ENCODE measurements at regions not wholly inside any gene's neighbourhood (a gene's known extent, or its start where the extent isn't known, plus 50 kb on each side); places are given as distances from the start of the nearest gene placed in this dataset.
"Not testable (repeated sequence)": the region's sequence is repeated elsewhere in the genome, so short reads cannot be mapped to it uniquely, and the experiment has no call there.

DNA sequence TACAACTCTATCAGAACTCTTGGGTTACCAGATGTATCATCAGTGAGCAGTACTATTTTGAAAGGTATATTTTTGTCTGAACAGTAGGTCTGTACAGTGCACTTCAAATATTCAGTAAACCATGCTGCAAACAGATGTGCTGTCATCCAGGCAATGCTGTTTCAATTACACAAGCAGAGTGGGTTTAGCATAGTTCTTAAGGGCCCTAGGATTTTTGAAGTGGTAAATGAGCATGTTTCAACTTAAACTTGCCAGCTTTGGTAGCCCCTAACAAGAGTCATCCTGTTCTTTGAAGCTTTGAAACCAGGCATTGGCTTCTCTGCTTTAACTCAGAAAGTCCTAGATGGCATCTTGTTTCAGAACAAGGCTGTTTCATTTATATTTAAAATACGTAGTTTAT, 1519.9 kb downstream of the SUCLG1 start:
- no peaks in the 10 kb centered on the region for H3K9me3 ChIP-seq (ENCODE audit: control insufficient read depth, low read length)
- H3K9ac ChIP-seq (ENCODE audit: low read length) = no peak overlapping the region
- DNase-seq (ENCODE audit: low read depth) = no peak
- H3K36me3 ChIP-seq (ENCODE audit: control insufficient read depth, insufficient read depth, low read length, severe bottlenecking) = no peaks in the 10 kb centered on the region
- no peak overlapping the region for H3K4me3 ChIP-seq (ENCODE audit: low read length)
- H3K27me3 ChIP-seq (replicated peaks; ENCODE audit: control insufficient read depth, insufficient read depth, low read length) = no peaks in the 10 kb centered on the region
- no peaks in the 10 kb centered on the region for H3K4me1 ChIP-seq (ENCODE audit: control insufficient read depth, insufficient read depth, low read length)

DNA sequence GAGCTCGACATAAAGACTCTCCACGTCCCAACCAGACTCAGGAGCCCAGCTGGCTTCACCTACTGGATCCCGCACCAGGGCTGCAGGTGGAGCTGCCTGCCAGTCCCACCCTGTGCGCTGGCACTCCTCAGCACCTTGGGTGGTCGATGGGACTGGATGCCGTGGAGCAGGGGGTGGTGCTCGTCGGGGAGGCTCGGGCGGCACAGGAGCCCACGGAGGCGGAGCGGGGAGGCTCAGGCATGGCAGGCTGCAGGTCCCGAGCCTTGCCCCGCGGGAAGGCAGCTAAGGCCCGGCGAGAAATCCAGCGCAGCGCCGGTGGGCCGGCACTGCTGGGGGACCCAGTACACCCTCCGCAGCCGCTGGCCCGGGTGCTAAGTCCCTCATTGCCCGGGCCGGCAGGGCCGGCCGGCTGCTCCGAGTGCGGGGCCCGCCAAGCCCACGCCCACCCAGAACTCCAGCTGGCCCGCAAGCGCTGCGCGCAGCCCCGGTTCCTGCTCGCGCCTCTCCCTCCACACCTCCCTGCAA, 1520.7 kb downstream of the SUCLG1 start:
- not testable (repeated sequence) for H3K36me3 ChIP-seq (ENCODE audit: control insufficient read depth, insufficient read depth, low read length, severe bottlenecking); DNase-seq (ENCODE audit: low read depth); H3K9me3 ChIP-seq (ENCODE audit: control insufficient read depth, low read length); H3K4me1 ChIP-seq (ENCODE audit: control insufficient read depth, insufficient read depth, low read length); H3K9ac ChIP-seq (ENCODE audit: low read length); H3K4me3 ChIP-seq (ENCODE audit: low read length); H3K27me3 ChIP-seq (replicated peaks; ENCODE audit: control insufficient read depth, insufficient read depth, low read length)

DNA sequence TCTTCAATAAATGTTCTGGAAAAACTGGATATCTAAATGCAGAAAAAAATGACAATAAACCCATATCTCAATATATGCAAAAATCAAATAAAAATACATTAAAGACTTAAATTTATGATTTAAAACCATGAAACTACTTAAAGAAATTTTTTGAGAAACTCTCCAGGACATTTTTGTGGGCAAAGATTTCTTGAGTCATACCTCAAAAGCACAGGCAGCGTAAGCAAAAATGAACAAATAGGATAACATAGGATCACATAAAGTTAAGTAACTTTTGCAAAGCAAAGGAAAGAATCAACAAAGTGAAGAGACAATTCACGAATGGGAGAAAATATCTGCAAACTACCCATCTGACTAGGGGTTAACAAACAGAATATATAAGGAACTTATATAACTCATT, 1545.5 kb downstream of the SUCLG1 start:
- H3K4me1 ChIP-seq (ENCODE audit: control insufficient read depth, insufficient read depth, low read length) = no peaks in the 10 kb centered on the region
- DNase-seq (ENCODE audit: low read depth) = peak; percentile 0
- peaks cover 9% of the 10 kb centered on the region for H3K9me3 ChIP-seq (ENCODE audit: control insufficient read depth, low read length)
- no peak overlapping the region for H3K9ac ChIP-seq (ENCODE audit: low read length)
- no peaks in the 10 kb centered on the region for H3K36me3 ChIP-seq (ENCODE audit: control insufficient read depth, insufficient read depth, low read length, severe bottlenecking)
- no peak overlapping the region for H3K4me3 ChIP-seq (ENCODE audit: low read length)
- H3K27me3 ChIP-seq (replicated peaks; ENCODE audit: control insufficient read depth, insufficient read depth, low read length) = no peaks in the 10 kb centered on the region

GRCh38 chr2:82896117-82896516, 1563.0 kb downstream of the SUCLG1 start:
- no peaks in the 10 kb centered on the region for H3K27me3 ChIP-seq (replicated peaks; ENCODE audit: control insufficient read depth, insufficient read depth, low read length)
- no peak for DNase-seq (ENCODE audit: low read depth)
- H3K4me3 ChIP-seq (ENCODE audit: low read length) = no peak overlapping the region
- H3K9me3 ChIP-seq (ENCODE audit: control insufficient read depth, low read length) = no peaks in the 10 kb centered on the region
- H3K4me1 ChIP-seq (ENCODE audit: control insufficient read depth, insufficient read depth, low read length) = no peaks in the 10 kb centered on the region
- no peak overlapping the region for H3K9ac ChIP-seq (ENCODE audit: low read length)
- H3K36me3 ChIP-seq (ENCODE audit: control insufficient read depth, insufficient read depth, low read length, severe bottlenecking) = no peaks in the 10 kb centered on the region

GRCh38 chr2:82893190-82893589, 1565.9 kb downstream of the SUCLG1 start:
- Histone ChIP-seq H3K9ac (ENCODE audit: low read length) (no peak overlapping the region), H3K4me3 (ENCODE audit: low read length) (no peak overlapping the region), H3K4me1 (ENCODE audit: control insufficient read depth, insufficient read depth, low read length) (no peaks in the 10 kb centered on the region), H3K9me3 (ENCODE audit: control insufficient read depth, low read length) (no peaks in the 10 kb centered on the region), H3K36me3 (ENCODE audit: control insufficient read depth, insufficient read depth, low read length, severe bottlenecking) (no peaks in the 10 kb centered on the region), H3K27me3 (replicated peaks; ENCODE audit: control insufficient read depth, insufficient read depth, low read length) (no peaks in the 10 kb centered on the region)
- DNase-seq (ENCODE audit: low read depth) = no peak

DNA sequence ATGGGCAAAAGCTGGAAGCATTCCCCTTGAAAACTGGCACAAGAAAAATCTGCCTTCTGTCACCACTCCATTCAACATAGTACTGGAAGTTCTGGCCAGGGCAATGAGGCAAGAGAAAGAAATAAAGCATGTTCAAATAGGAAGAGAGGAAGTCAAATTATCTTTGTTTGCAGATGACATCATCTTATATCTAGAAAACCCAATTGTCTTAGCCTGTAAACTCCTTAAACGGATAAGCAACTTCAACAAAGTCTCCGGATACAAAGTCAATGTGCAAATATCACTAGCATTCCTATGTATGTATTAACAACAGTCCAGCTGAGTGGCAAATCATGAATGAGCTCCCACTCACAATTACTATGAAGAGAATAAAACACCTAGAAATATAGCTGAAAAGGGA, 1579.3 kb downstream of the SUCLG1 start:
- no peak for DNase-seq (ENCODE audit: low read depth)
- H3K4me1 ChIP-seq (ENCODE audit: control insufficient read depth, insufficient read depth, low read length) = no peaks in the 10 kb centered on the region
- H3K36me3 ChIP-seq (ENCODE audit: control insufficient read depth, insufficient read depth, low read length, severe bottlenecking) = no peaks in the 10 kb centered on the region
- H3K27me3 ChIP-seq (replicated peaks; ENCODE audit: control insufficient read depth, insufficient read depth, low read length) = no peaks in the 10 kb centered on the region
- H3K9ac ChIP-seq (ENCODE audit: low read length) = no peak overlapping the region
- H3K4me3 ChIP-seq (ENCODE audit: low read length) = no peak overlapping the region
- H3K9me3 ChIP-seq (ENCODE audit: control insufficient read depth, low read length) = peaks cover 5% of the 10 kb centered on the region

GRCh38 chr2:82875858-82876257, 1583.2 kb downstream of the SUCLG1 start:
- Histone ChIP-seq H3K4me3 (ENCODE audit: low read length) (no peak overlapping the region), H3K9me3 (ENCODE audit: control insufficient read depth, low read length) (peaks cover 5% of the 10 kb centered on the region), H3K9ac (ENCODE audit: low read length) (no peak overlapping the region), H3K27me3 (replicated peaks; ENCODE audit: control insufficient read depth, insufficient read depth, low read length) (no peaks in the 10 kb centered on the region), H3K4me1 (ENCODE audit: control insufficient read depth, insufficient read depth, low read length) (no peaks in the 10 kb centered on the region), H3K36me3 (ENCODE audit: control insufficient read depth, insufficient read depth, low read length, severe bottlenecking) (no peaks in the 10 kb centered on the region)
- no peak for DNase-seq (ENCODE audit: low read depth)

- no peaks in the 10 kb centered on the region for H3K4me1 ChIP-seq (ENCODE audit: control insufficient read depth, insufficient read depth, low read length)
- H3K36me3 ChIP-seq (ENCODE audit: control insufficient read depth, insufficient read depth, low read length, severe bottlenecking) = no peaks in the 10 kb centered on the region
- no peak for DNase-seq (ENCODE audit: low read depth)
- no peaks in the 10 kb centered on the region for H3K27me3 ChIP-seq (replicated peaks; ENCODE audit: control insufficient read depth, insufficient read depth, low read length)
- H3K4me3 ChIP-seq (ENCODE audit: low read length) = no peak overlapping the region
- H3K9ac ChIP-seq (ENCODE audit: low read length) = no peak overlapping the region
- H3K9me3 ChIP-seq (ENCODE audit: control insufficient read depth, low read length) = no peaks in the 10 kb centered on the region
Measured at GRCh38 chr2:82857967-82858366, 1601.1 kb downstream of the SUCLG1 start.

DNA sequence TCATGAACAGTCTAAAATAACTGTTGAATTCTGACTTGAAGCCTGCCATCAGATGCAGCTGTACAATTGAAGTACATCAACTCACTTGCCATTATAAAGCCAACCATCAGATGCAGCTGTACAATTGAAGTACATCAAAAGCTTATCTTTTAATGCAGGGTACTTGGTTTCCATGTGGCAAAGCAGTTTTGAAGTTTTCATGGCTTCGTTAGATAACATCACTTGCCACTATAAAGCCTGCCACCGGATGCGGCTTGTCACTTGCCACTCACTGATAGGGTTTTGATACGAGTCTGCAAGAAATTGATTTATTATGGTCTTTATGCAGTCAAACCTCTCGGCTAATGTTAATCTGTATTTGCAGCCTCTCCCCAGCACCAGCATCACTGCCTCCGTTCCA, 1605.8 kb downstream of the SUCLG1 start:
- Histone ChIP-seq H3K9me3 (ENCODE audit: control insufficient read depth, low read length) (no peaks in the 10 kb centered on the region), H3K4me3 (ENCODE audit: low read length) (no peak overlapping the region), H3K4me1 (ENCODE audit: control insufficient read depth, insufficient read depth, low read length) (no peaks in the 10 kb centered on the region), H3K36me3 (ENCODE audit: control insufficient read depth, insufficient read depth, low read length, severe bottlenecking) (no peaks in the 10 kb centered on the region), H3K27me3 (replicated peaks; ENCODE audit: control insufficient read depth, insufficient read depth, low read length) (no peaks in the 10 kb centered on the region), H3K9ac (ENCODE audit: low read length) (no peak overlapping the region)
- DNase-seq (ENCODE audit: low read depth) = no peak

- Histone ChIP-seq H3K9ac (ENCODE audit: low read length) (no peak overlapping the region), H3K27me3 (replicated peaks; ENCODE audit: control insufficient read depth, insufficient read depth, low read length) (no peaks in the 10 kb centered on the region), H3K4me3 (ENCODE audit: low read length) (no peak overlapping the region), H3K4me1 (ENCODE audit: control insufficient read depth, insufficient read depth, low read length) (no peaks in the 10 kb centered on the region), H3K36me3 (ENCODE audit: control insufficient read depth, insufficient read depth, low read length, severe bottlenecking) (no peaks in the 10 kb centered on the region), H3K9me3 (ENCODE audit: control insufficient read depth, low read length) (no peaks in the 10 kb centered on the region)
- no peak for DNase-seq (ENCODE audit: low read depth)
Measured at GRCh38 chr2:82852787-82853186, 1606.3 kb downstream of the SUCLG1 start.

DNA sequence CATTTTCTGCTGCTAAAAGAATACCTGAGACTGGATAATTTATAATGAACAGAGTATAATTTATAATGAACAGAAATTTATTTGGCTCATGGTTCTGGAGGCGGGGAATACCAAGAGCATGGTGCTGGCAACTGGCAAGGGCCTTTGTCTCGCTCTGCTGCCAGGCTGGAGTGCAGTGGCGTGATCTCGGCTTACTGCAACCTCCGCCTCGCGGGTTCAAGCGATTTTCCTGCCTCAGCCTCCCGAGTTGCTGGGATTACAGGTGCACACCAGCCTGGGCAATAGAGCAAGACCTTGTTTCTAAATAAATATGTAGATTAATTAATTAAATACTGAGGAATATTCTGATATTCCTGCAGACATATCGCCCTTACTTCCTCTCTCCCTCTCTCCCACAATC, 1610.8 kb downstream of the SUCLG1 start:
- DNase-seq (ENCODE audit: low read depth) = no peak
- no peak overlapping the region for H3K4me3 ChIP-seq (ENCODE audit: low read length)
- no peaks in the 10 kb centered on the region for H3K9me3 ChIP-seq (ENCODE audit: control insufficient read depth, low read length)
- no peaks in the 10 kb centered on the region for H3K4me1 ChIP-seq (ENCODE audit: control insufficient read depth, insufficient read depth, low read length)
- no peak overlapping the region for H3K9ac ChIP-seq (ENCODE audit: low read length)
- no peaks in the 10 kb centered on the region for H3K27me3 ChIP-seq (replicated peaks; ENCODE audit: control insufficient read depth, insufficient read depth, low read length)
- no peaks in the 10 kb centered on the region for H3K36me3 ChIP-seq (ENCODE audit: control insufficient read depth, insufficient read depth, low read length, severe bottlenecking)

GRCh38 chr2:82839036-82839435, 1620.0 kb downstream of the SUCLG1 start:
- no peak for DNase-seq (ENCODE audit: low read depth)
- no peaks in the 10 kb centered on the region for H3K36me3 ChIP-seq (ENCODE audit: control insufficient read depth, insufficient read depth, low read length, severe bottlenecking)
- H3K27me3 ChIP-seq (replicated peaks; ENCODE audit: control insufficient read depth, insufficient read depth, low read length) = no peaks in the 10 kb centered on the region
- no peaks in the 10 kb centered on the region for H3K4me1 ChIP-seq (ENCODE audit: control insufficient read depth, insufficient read depth, low read length)
- H3K9me3 ChIP-seq (ENCODE audit: control insufficient read depth, low read length) = peaks cover 7% of the 10 kb centered on the region
- no peak overlapping the region for H3K9ac ChIP-seq (ENCODE audit: low read length)
- H3K4me3 ChIP-seq (ENCODE audit: low read length) = no peak overlapping the region
